ENCODE measurements at regions not wholly inside any gene's neighbourhood (a gene's known extent, or its start where the extent isn't known, plus 50 kb on each side); places are given as distances from the start of the nearest gene placed in this dataset.
"Not testable (repeated sequence)": the region's sequence is repeated elsewhere in the genome, so short reads cannot be mapped to it uniquely, and the experiment has no call there.

- WGBS: 88% methylated on average over 13 of the region's 13 CpGs
- not testable (repeated sequence) for H3K9me3 ChIP-seq (ENCODE audit: control insufficient read depth in 4 of 4, low read length in 3 of 4); DNase-seq (ENCODE audit: low spot score); H3K27ac ChIP-seq (ENCODE audit: low read depth in 1 of 2, low read length in 2 of 2); H3K9ac ChIP-seq (ENCODE audit: low read depth in 1 of 2, low read length in 2 of 2); H3K4me3 ChIP-seq (ENCODE audit: low read depth in 1 of 3, low read length in 3 of 3); H3K36me3 ChIP-seq (ENCODE audit: control insufficient read depth in 4 of 4, insufficient read depth in 3 of 4, low read depth in 1 of 4, low read length in 3 of 4); H3K27me3 ChIP-seq (ENCODE audit: control insufficient read depth in 4 of 4, insufficient read depth in 4 of 4, low read length in 3 of 4); H3K4me1 ChIP-seq (ENCODE audit: control insufficient read depth in 4 of 4, insufficient read depth in 4 of 4, low read length in 3 of 4)
Observed at GRCh38 chr6:169084557-169084956, 169.1 kb downstream of the THBS2 start.

GRCh38 chr6:169084067-169084466, 169.6 kb downstream of the THBS2 start:
- no peak overlapping the region for H3K27ac ChIP-seq (ENCODE audit: low read depth in 1 of 2, low read length in 2 of 2)
- TF ChIP-seq REST (IDR thresholded peaks at IDR 0.05) (no peak), YY1 (IDR thresholded peaks at IDR 0.05) (no peak), GABPA (IDR thresholded peaks at IDR 0.05 in 1 of 2, conservative IDR thresholded peaks at IDR 0.05 in 1 of 2) (no peak), FOXA1 (IDR thresholded peaks at IDR 0.05) (no peak), HNF4G (IDR thresholded peaks at IDR 0.05) (no peak), HNF4A (conservative IDR thresholded peaks at IDR 0.05) (no peak)
- H3K4me3 ChIP-seq (ENCODE audit: low read depth in 1 of 3, low read length in 3 of 3): no peak overlapping the region
- no peaks in the 10 kb centered on the region for H3K4me1 ChIP-seq (ENCODE audit: control insufficient read depth in 4 of 4, insufficient read depth in 4 of 4, low read length in 3 of 4)
- WGBS: 91% methylated on average over 10 of the region's 10 CpGs
- H3K9ac ChIP-seq (ENCODE audit: low read depth in 1 of 2, low read length in 2 of 2): no peak overlapping the region
- no peaks in the 10 kb centered on the region for H3K9me3 ChIP-seq (ENCODE audit: control insufficient read depth in 4 of 4, low read length in 3 of 4)
- peaks cover 0 to 3% (median 0%) of the 10 kb centered on the region in 4 donors for H3K27me3 ChIP-seq (ENCODE audit: control insufficient read depth in 4 of 4, insufficient read depth in 4 of 4, low read length in 3 of 4)
- no peak for DNase-seq (ENCODE audit: low spot score)
- no peaks in the 10 kb centered on the region for H3K36me3 ChIP-seq (ENCODE audit: control insufficient read depth in 4 of 4, insufficient read depth in 3 of 4, low read depth in 1 of 4, low read length in 3 of 4)

- no peak for DNase-seq (ENCODE audit: low spot score)
- H3K4me3 ChIP-seq (ENCODE audit: low read depth in 1 of 3, low read length in 3 of 3): no peak overlapping the region
- H3K27me3 ChIP-seq (ENCODE audit: control insufficient read depth in 4 of 4, insufficient read depth in 4 of 4, low read length in 3 of 4): peaks cover 0 to 3% (median 0%) of the 10 kb centered on the region in 4 donors
- no peak overlapping the region for H3K27ac ChIP-seq (ENCODE audit: low read depth in 1 of 2, low read length in 2 of 2)
- 55% methylated on average over 3 of the region's 3 CpGs for WGBS
- no peaks in the 10 kb centered on the region for H3K4me1 ChIP-seq (ENCODE audit: control insufficient read depth in 4 of 4, insufficient read depth in 4 of 4, low read length in 3 of 4)
- H3K9me3 ChIP-seq (ENCODE audit: control insufficient read depth in 4 of 4, low read length in 3 of 4): no peaks in the 10 kb centered on the region
- H3K9ac ChIP-seq (ENCODE audit: low read depth in 1 of 2, low read length in 2 of 2): no peak overlapping the region
- H3K36me3 ChIP-seq (ENCODE audit: control insufficient read depth in 4 of 4, insufficient read depth in 3 of 4, low read depth in 1 of 4, low read length in 3 of 4): no peaks in the 10 kb centered on the region
- TF ChIP-seq CTCF (IDR thresholded peaks at IDR 0.05; ENCODE audit: low read depth, low read length, missing input control) (no peak), TAF1 (conservative IDR thresholded peaks at IDR 0.05) (no peak), RAD21 (IDR thresholded peaks at IDR 0.05) (no peak), ZBTB33 (IDR thresholded peaks at IDR 0.05) (no peak), REST (IDR thresholded peaks at IDR 0.05) (no peak), FOXA1 (IDR thresholded peaks at IDR 0.05) (no peak), GABPA (IDR thresholded peaks at IDR 0.05 in 1 of 2, conservative IDR thresholded peaks at IDR 0.05 in 1 of 2) (no peak), YY1 (IDR thresholded peaks at IDR 0.05) (no peak), SP1 (IDR thresholded peaks at IDR 0.05) (no peak), HNF4A (conservative IDR thresholded peaks at IDR 0.05) (no peak), HNF4G (IDR thresholded peaks at IDR 0.05) (no peak), RXRA (IDR thresholded peaks at IDR 0.05) (no peak), ATF3 (IDR thresholded peaks at IDR 0.05) (no peak)
Observed at GRCh38 chr6:169083508-169083874, 170.2 kb downstream of the THBS2 start.

All from liver (tissue), 8 donors.